ENCODE measurements at regions not wholly inside any gene's neighbourhood (a gene's known extent, or its start where the extent isn't known, plus 50 kb on each side); places are given as distances from the start of the nearest gene placed in this dataset.
"Not testable (repeated sequence)": the region's sequence is repeated elsewhere in the genome, so short reads cannot be mapped to it uniquely, and the experiment has no call there.

DNA sequence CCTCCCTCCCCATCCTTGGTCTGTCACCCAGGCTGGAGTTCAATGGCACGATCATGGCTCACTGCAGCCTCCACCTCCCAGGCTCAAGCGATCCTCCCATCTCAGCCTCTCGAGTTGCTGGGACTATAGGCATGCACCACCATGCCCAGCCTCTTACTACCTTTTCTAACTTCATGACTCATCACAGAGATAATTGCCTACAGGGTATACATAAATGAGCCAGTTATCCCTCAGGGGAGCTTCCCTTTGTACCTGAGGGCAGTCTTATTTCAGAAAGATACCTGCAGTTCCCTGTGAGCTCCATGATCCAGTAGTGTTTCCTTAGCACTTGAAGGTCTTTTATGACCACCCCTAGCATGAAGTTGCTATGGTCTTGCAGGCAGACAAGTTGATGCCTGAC lies 94.2 kb upstream of the DNAJC1 start:
- ChIA-PET POLR2A (no interaction called here), CTCF (no interaction called here)
- Mint-ChIP-seq H3K4me3 (no peak overlapping the region), H3K9me3 (peaks cover 3% of the 10 kb centered on the region), H3K27ac (no peak overlapping the region), H3K36me3 (ENCODE audit: low read depth) (no peaks in the 10 kb centered on the region), H3K27me3 (peaks cover 2% of the 10 kb centered on the region), H3K4me1 (no peaks in the 10 kb centered on the region)
- TF ChIP-seq, protein P1, sequence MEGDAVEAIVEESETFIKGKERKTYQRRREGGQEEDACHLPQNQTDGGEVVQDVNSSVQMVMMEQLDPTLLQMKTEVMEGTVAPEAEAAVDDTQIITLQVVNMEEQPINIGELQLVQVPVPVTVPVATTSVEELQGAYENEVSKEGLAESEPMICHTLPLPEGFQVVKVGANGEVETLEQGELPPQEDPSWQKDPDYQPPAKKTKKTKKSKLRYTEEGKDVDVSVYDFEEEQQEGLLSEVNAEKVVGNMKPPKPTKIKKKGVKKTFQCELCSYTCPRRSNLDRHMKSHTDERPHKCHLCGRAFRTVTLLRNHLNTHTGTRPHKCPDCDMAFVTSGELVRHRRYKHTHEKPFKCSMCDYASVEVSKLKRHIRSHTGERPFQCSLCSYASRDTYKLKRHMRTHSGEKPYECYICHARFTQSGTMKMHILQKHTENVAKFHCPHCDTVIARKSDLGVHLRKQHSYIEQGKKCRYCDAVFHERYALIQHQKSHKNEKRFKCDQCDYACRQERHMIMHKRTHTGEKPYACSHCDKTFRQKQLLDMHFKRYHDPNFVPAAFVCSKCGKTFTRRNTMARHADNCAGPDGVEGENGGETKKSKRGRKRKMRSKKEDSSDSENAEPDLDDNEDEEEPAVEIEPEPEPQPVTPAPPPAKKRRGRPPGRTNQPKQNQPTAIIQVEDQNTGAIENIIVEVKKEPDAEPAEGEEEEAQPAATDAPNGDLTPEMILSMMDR (IDR thresholded peaks at IDR 0.05) = no peak
- intact Hi-C loops (cut with micrococcal nuclease) = no loop called here
- DNase-seq = no peak
- no peak for ATAC-seq (ENCODE audit: low read depth)

DNA sequence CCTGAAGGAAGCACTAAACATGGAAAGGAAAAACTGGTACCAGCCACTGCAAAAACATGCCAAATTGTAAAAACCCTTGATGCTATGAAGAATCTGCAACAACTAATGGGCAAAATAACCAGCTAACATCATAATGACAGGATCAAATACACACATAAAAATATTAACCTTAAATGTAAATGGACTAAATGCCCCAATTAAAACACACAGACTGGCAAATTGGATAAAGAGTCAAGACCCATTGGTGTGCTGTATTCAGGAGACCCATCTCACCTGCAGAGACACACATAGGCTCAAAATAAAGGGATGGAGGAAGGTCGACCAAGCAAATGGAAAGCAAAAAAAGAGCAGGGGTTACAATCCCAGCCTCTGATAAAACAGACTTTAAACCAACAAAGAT lies 87.7 kb upstream of the DNAJC1 start:
- ATAC-seq (ENCODE audit: low read depth); H3K27me3 Mint-ChIP-seq; H3K27ac Mint-ChIP-seq; H3K36me3 Mint-ChIP-seq (ENCODE audit: low read depth); intact Hi-C loops (cut with micrococcal nuclease); POLR2A ChIA-PET; CTCF ChIA-PET; H3K4me1 Mint-ChIP-seq; DNase-seq; H3K4me3 Mint-ChIP-seq; H3K9me3 Mint-ChIP-seq: not testable (repeated sequence)

DNA sequence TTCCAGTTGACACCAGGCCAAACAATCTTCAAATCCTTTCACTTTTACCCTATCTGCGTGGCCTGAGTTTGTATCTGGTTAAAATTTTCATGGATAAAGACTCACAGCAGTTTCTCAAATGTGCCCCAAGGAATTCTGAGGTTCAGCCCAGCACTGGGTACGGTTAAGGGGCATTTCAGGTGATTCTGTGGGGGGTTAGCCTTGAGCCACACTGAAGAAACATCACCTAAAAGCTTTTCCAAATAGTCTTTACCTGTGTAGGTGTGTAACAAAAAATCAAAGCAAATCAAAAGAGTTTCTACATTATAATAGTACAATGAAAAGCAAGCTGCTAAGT lies 83.8 kb upstream of the DNAJC1 start:
- Mint-ChIP-seq H3K27me3 (peaks cover 17% of the 10 kb centered on the region), H3K4me3 (no peak overlapping the region), H3K9me3 (no peaks in the 10 kb centered on the region), H3K27ac (no peak overlapping the region), H3K36me3 (ENCODE audit: low read depth) (no peaks in the 10 kb centered on the region), H3K4me1 (no peaks in the 10 kb centered on the region)
- intact Hi-C loops (cut with micrococcal nuclease) = no loop called here
- DNase-seq = no peak
- ChIA-PET CTCF (no interaction called here), POLR2A (no interaction called here)
- no peak for ATAC-seq (ENCODE audit: low read depth)
- TF ChIP-seq, protein P1 (IDR thresholded peaks at IDR 0.05) = no peak

DNA sequence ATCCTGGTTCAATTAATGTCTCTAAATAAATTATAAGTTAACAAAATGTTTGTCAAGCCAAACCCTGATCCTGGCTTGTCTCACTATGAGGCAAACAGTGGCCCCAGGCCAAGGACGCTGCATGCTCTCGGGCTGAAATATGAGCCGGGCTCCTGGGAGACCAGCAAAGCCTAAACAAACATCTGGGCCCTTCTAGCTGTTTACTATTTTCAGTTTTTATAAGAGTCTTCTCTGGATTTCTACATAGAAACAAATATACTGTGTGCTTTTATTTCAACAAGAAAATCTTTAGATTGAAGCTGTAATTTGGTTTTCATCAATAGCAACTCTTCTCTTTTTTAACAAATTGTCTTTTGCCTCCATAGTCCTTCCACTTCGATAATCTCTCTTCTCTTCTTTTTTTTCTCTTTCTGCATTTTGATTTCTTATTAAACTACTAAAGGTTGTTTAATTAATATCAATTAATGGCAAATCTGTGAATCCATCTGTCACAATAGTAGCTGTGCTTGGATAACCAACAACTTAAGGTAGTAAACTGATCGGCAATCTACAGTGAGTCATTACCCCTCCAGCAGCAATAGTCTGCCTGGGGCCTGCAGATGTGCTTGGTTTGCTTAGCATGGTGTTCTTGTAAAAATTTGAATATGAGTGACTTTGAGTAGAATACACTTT lies 83.3 kb upstream of the DNAJC1 start:
- POLR2A ChIA-PET = no interaction called here
- no peak overlapping the region for H3K27ac Mint-ChIP-seq
- H3K9me3 Mint-ChIP-seq = no peaks in the 10 kb centered on the region
- no peaks in the 10 kb centered on the region for H3K36me3 Mint-ChIP-seq (ENCODE audit: low read depth)
- H3K4me1 Mint-ChIP-seq = no peaks in the 10 kb centered on the region
- intact Hi-C loops (cut with micrococcal nuclease) = no loop called here
- no peak overlapping the region for H3K4me3 Mint-ChIP-seq
- TF ChIP-seq, protein P1 (IDR thresholded peaks at IDR 0.05) = no peak
- CTCF ChIA-PET = no interaction called here
- no peak for ATAC-seq (ENCODE audit: low read depth)
- peaks cover 17% of the 10 kb centered on the region for H3K27me3 Mint-ChIP-seq
- DNase-seq = no peak

DNA sequence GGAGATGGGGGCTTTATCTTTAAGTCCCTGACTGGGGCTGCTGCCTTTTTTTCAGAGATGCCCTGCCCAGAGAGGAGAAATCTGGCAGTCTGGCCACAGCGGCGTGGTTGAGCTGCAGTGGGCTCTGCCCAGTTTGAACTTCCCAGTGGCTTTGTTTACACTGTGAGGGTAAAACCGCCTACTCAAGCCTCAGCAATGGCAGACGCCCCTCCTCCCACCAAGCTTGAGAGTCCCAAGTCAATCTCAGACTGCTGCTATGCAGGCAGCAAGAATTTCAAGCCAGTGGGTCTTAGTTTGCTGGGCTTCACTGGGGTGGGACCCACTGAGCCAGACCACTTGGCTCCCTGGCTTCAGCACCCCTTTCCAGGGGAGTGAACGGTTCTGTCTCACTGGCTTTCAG lies 76.4 kb upstream of the DNAJC1 start:
- H3K4me1 Mint-ChIP-seq; intact Hi-C loops (cut with micrococcal nuclease); H3K9me3 Mint-ChIP-seq; DNase-seq; ATAC-seq (ENCODE audit: low read depth); POLR2A ChIA-PET; H3K36me3 Mint-ChIP-seq (ENCODE audit: low read depth); CTCF ChIA-PET; H3K27ac Mint-ChIP-seq; H3K4me3 Mint-ChIP-seq: not testable (repeated sequence)
- peaks cover 24% of the 10 kb centered on the region for H3K27me3 Mint-ChIP-seq

DNA sequence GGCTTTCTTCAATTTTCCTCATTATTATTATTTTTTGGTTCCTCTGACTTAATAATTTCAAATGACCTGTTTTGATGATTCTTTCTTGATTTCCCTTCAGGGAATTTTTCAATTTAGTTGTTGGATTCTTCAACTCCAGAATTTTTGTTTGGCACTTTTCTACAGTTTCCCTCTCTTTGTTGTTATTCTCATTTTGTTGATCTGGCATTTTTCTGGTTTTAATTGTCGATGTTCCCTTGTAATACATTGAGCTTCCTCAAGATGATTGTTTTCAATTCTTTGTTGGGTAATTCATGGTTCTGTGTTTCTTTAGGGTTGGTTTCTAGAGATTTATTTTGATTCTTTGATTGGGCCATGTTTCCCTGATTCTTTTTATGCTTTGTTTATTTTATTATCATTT lies 67.8 kb upstream of the DNAJC1 start:
- no peak overlapping the region for H3K4me3 Mint-ChIP-seq
- TF ChIP-seq, protein P1 (IDR thresholded peaks at IDR 0.05) = no peak
- CTCF ChIA-PET = no interaction called here
- peaks cover 4% of the 10 kb centered on the region for H3K27me3 Mint-ChIP-seq
- DNase-seq (no peak), ATAC-seq (ENCODE audit: low read depth) (no peak)
- intact Hi-C loops (cut with micrococcal nuclease) = no loop called here
- peaks cover 3% of the 10 kb centered on the region for H3K36me3 Mint-ChIP-seq (ENCODE audit: low read depth)
- POLR2A ChIA-PET = no interaction called here
- no peaks in the 10 kb centered on the region for H3K4me1 Mint-ChIP-seq
- H3K27ac Mint-ChIP-seq = no peak overlapping the region
- H3K9me3 Mint-ChIP-seq = peaks cover 31% of the 10 kb centered on the region
